Tibial nerve (tissue), 4 donors: ENCODE measurements at regions not wholly inside any gene's neighbourhood (a gene's known extent, or its start where the extent isn't known, plus 50 kb on each side); places are given as distances from the start of the nearest gene placed in this dataset.

ENCODE experiments used
- CTCF ChIP-seq, 5 experiments: fragments of 200-600 bp in 3 of 5; fragments of 450-650 bp in 2 of 5; sonication (generic) in 3 of 5; IDR thresholded peaks; one replicate each; pipeline ENCODE4 v1.5.1; 2016 to 2019; ENCODE audit warnings: antibody characterized with exemption in 5 of 5, mild to moderate bottlenecking in 3 of 5, moderate library complexity in 2 of 5
- EP300 ChIP-seq, 2 donors: sonication (generic); formaldehyde crosslinking; IDR thresholded peaks; one replicate each; pipeline ENCODE4 v1.6.1; 2017; ENCODE audit warnings: antibody characterized with exemption in 2 of 2, mild to moderate bottlenecking in 1 of 2
- POLR2A ChIP-seq, 2 donors: fragments of 450-650 bp; IDR thresholded peaks; one replicate each; pipeline ENCODE4 v1.6.1; 2017; ENCODE audit warnings: antibody characterized with exemption in 2 of 2, mild to moderate bottlenecking in 2 of 2, moderate library complexity in 2 of 2

GRCh38 chr7:67311901-67312300 is 315.3 kb downstream of the TYW1 start:
- TF ChIP-seq EP300 (IDR thresholded peaks at IDR 0.05): no peak
- no peak for TF ChIP-seq CTCF (IDR thresholded peaks at IDR 0.05)
- no peak for TF ChIP-seq POLR2A (IDR thresholded peaks at IDR 0.05)
